ENCODE measurements at regions not wholly inside any gene's neighbourhood (a gene's known extent, or its start where the extent isn't known, plus 50 kb on each side); places are given as distances from the start of the nearest gene placed in this dataset.

DNA sequence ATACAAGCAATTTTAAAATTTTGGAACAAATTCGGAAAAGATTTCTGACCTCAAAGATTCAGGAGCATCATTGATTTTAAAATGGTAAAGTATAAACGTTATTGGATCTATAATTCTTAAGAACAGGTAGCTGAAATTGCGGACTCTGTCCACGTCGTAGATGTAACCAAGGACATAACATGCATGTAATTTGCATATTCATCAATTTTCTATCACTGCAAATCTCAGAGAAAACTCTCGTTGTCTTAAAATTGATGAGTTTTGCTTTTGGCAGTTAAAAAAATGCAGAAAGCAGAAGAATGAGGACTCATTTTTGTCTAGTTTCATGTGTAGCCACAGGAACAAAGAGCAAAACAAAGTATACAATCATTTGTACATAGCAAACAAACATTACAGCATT lies 1094.4 kb downstream of the SI start:
- TF ChIP-seq ZFP30 (CRISPR knock-in tag; IDR thresholded peaks at IDR 0.05) (no peak), TOX (CRISPR knock-in tag; IDR thresholded peaks at IDR 0.05; ENCODE audit: borderline replicate concordance) (no peak), ZNF70 (CRISPR knock-in tag; IDR thresholded peaks at IDR 0.05) (no peak), PPARA (CRISPR knock-in tag; IDR thresholded peaks at IDR 0.05; ENCODE audit: borderline replicate concordance) (no peak), RARB (CRISPR knock-in tag; IDR thresholded peaks at IDR 0.05) (no peak), ARNTL (CRISPR knock-in tag; IDR thresholded peaks at IDR 0.05; ENCODE audit: borderline replicate concordance, low read depth) (no peak), GLIS3 (CRISPR knock-in tag; IDR thresholded peaks at IDR 0.05) (no peak), BACH2 (CRISPR knock-in tag; IDR thresholded peaks at IDR 0.05; ENCODE audit: borderline replicate concordance) (no peak), CSDC2 (CRISPR knock-in tag; IDR thresholded peaks at IDR 0.05) (no peak), ISL1 (CRISPR knock-in tag; IDR thresholded peaks at IDR 0.05) (no peak), OSR1 (CRISPR knock-in tag; IDR thresholded peaks at IDR 0.05) (no peak)
- TF ChIP-seq, protein P1, sequence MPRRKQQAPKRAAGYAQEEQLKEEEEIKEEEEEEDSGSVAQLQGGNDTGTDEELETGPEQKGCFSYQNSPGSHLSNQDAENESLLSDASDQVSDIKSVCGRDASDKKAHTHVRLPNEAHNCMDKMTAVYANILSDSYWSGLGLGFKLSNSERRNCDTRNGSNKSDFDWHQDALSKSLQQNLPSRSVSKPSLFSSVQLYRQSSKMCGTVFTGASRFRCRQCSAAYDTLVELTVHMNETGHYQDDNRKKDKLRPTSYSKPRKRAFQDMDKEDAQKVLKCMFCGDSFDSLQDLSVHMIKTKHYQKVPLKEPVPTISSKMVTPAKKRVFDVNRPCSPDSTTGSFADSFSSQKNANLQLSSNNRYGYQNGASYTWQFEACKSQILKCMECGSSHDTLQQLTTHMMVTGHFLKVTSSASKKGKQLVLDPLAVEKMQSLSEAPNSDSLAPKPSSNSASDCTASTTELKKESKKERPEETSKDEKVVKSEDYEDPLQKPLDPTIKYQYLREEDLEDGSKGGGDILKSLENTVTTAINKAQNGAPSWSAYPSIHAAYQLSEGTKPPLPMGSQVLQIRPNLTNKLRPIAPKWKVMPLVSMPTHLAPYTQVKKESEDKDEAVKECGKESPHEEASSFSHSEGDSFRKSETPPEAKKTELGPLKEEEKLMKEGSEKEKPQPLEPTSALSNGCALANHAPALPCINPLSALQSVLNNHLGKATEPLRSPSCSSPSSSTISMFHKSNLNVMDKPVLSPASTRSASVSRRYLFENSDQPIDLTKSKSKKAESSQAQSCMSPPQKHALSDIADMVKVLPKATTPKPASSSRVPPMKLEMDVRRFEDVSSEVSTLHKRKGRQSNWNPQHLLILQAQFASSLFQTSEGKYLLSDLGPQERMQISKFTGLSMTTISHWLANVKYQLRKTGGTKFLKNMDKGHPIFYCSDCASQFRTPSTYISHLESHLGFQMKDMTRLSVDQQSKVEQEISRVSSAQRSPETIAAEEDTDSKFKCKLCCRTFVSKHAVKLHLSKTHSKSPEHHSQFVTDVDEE (CRISPR knock-in tag; IDR thresholded peaks at IDR 0.05) = no peak
- TF ChIP-seq, protein P2, sequence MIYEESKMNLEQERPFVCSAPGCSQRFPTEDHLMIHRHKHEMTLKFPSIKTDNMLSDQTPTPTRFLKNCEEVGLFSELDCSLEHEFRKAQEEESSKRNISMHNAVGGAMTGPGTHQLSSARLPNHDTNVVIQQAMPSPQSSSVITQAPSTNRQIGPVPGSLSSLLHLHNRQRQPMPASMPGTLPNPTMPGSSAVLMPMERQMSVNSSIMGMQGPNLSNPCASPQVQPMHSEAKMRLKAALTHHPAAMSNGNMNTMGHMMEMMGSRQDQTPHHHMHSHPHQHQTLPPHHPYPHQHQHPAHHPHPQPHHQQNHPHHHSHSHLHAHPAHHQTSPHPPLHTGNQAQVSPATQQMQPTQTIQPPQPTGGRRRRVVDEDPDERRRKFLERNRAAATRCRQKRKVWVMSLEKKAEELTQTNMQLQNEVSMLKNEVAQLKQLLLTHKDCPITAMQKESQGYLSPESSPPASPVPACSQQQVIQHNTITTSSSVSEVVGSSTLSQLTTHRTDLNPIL (CRISPR knock-in tag; IDR thresholded peaks at IDR 0.05; ENCODE audit: low read depth) = no peak
- TF ChIP-seq, protein P3, sequence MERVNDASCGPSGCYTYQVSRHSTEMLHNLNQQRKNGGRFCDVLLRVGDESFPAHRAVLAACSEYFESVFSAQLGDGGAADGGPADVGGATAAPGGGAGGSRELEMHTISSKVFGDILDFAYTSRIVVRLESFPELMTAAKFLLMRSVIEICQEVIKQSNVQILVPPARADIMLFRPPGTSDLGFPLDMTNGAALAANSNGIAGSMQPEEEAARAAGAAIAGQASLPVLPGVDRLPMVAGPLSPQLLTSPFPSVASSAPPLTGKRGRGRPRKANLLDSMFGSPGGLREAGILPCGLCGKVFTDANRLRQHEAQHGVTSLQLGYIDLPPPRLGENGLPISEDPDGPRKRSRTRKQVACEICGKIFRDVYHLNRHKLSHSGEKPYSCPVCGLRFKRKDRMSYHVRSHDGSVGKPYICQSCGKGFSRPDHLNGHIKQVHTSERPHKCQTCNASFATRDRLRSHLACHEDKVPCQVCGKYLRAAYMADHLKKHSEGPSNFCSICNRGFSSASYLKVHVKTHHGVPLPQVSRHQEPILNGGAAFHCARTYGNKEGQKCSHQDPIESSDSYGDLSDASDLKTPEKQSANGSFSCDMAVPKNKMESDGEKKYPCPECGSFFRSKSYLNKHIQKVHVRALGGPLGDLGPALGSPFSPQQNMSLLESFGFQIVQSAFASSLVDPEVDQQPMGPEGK (CRISPR knock-in tag; IDR thresholded peaks at IDR 0.05; ENCODE audit: borderline replicate concordance) = no peak
- TF ChIP-seq, protein P4, sequence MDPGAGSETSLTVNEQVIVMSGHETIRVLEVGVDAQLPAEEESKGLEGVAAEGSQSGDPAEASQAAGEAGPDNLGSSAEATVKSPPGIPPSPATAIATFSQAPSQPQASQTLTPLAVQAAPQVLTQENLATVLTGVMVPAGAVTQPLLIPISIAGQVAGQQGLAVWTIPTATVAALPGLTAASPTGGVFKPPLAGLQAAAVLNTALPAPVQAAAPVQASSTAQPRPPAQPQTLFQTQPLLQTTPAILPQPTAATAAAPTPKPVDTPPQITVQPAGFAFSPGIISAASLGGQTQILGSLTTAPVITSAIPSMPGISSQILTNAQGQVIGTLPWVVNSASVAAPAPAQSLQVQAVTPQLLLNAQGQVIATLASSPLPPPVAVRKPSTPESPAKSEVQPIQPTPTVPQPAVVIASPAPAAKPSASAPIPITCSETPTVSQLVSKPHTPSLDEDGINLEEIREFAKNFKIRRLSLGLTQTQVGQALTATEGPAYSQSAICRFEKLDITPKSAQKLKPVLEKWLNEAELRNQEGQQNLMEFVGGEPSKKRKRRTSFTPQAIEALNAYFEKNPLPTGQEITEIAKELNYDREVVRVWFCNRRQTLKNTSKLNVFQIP (CRISPR knock-in tag; IDR thresholded peaks at IDR 0.05; ENCODE audit: borderline replicate concordance, low read depth) = no peak
- ATAC-seq = no peak

DNA sequence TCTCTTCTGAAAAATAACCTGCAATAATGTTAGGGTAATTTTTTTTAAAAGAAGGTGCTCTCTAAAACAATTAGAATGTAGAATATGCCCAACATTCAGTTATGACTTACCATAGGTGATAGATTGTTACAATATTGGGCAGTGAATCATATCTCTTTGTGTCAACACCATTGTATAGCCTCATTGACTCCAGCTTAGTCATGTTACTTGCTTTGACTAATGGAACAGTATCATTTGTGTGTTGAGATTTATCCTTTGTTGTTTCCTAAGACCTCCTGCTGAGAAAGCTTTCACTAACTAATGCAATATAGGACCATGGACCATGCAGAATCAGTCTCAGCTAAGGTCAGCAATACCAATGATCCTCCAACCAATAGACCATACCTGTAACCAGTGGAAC lies 1106.4 kb downstream of the SI start:
- no peak for TF ChIP-seq ZNF8 (CRISPR knock-in tag; IDR thresholded peaks at IDR 0.05)
- no peak for TF ChIP-seq GLIS3 (CRISPR knock-in tag; IDR thresholded peaks at IDR 0.05)
- no peak for TF ChIP-seq TCF4 (CRISPR knock-in tag; IDR thresholded peaks at IDR 0.05; ENCODE audit: borderline replicate concordance)
- no peak for TF ChIP-seq ESRRG (CRISPR knock-in tag; IDR thresholded peaks at IDR 0.05)
- TF ChIP-seq ZNF565 (CRISPR knock-in tag; conservative IDR thresholded peaks at IDR 0.05; ENCODE audit: low read depth) = no peak
- no peak for TF ChIP-seq ISL1 (CRISPR knock-in tag; IDR thresholded peaks at IDR 0.05)
- TF ChIP-seq PPARA (CRISPR knock-in tag; IDR thresholded peaks at IDR 0.05; ENCODE audit: borderline replicate concordance) = no peak
- no peak for TF ChIP-seq RARB (CRISPR knock-in tag; IDR thresholded peaks at IDR 0.05)
- TF ChIP-seq CSDC2 (CRISPR knock-in tag; IDR thresholded peaks at IDR 0.05) = no peak
- no peak for TF ChIP-seq OSR1 (CRISPR knock-in tag; IDR thresholded peaks at IDR 0.05)
- TF ChIP-seq, protein P2 (CRISPR knock-in tag; IDR thresholded peaks at IDR 0.05; ENCODE audit: low read depth) = no peak
- no peak for TF ChIP-seq ARNTL (CRISPR knock-in tag; IDR thresholded peaks at IDR 0.05; ENCODE audit: borderline replicate concordance, low read depth)
- TF ChIP-seq ZFP30 (CRISPR knock-in tag; IDR thresholded peaks at IDR 0.05) = no peak
- TF ChIP-seq BACH2 (CRISPR knock-in tag; IDR thresholded peaks at IDR 0.05; ENCODE audit: borderline replicate concordance) = no peak
- no peak for ATAC-seq

DNA sequence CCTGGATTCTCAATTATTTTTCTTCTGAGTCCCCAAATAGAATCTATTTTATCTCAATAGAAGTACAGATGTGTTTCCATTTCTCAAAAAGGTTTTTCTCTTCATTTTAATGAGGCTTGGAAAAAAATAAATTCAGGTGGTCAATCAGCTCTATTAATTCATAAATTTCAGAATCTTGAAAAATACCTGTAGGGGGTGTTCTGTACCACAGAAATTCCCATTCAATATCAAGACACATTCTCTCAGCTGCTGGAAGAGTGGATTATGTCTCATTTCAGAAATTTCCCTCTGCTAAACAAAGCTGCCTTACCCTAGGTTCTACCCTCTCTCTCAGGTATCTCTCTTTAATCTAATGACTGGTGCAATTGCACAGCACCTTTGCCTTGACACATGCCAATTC lies 1121.2 kb downstream of the SI start:
- no peak for ATAC-seq
- TF ChIP-seq OSR1 (CRISPR knock-in tag; IDR thresholded peaks at IDR 0.05) (no peak), ARNTL (CRISPR knock-in tag; IDR thresholded peaks at IDR 0.05; ENCODE audit: borderline replicate concordance, low read depth) (no peak), ZNF565 (CRISPR knock-in tag; conservative IDR thresholded peaks at IDR 0.05; ENCODE audit: low read depth) (no peak), SNAI2 (CRISPR knock-in tag; IDR thresholded peaks at IDR 0.05) (no peak), RARB (CRISPR knock-in tag; IDR thresholded peaks at IDR 0.05) (no peak), ZNF8 (CRISPR knock-in tag; IDR thresholded peaks at IDR 0.05) (no peak), ZFP30 (CRISPR knock-in tag; IDR thresholded peaks at IDR 0.05) (no peak), CSDC2 (CRISPR knock-in tag; IDR thresholded peaks at IDR 0.05) (no peak), TOX (CRISPR knock-in tag; IDR thresholded peaks at IDR 0.05; ENCODE audit: borderline replicate concordance) (no peak), TCF4 (CRISPR knock-in tag; IDR thresholded peaks at IDR 0.05; ENCODE audit: borderline replicate concordance) (no peak), ZC3H10 (CRISPR knock-in tag; IDR thresholded peaks at IDR 0.05) (no peak)
- TF ChIP-seq, protein P1 (CRISPR knock-in tag; IDR thresholded peaks at IDR 0.05) = no peak
- TF ChIP-seq, protein P3 (CRISPR knock-in tag; IDR thresholded peaks at IDR 0.05; ENCODE audit: borderline replicate concordance) = no peak
